ENCODE measurements at regions not wholly inside any gene's neighbourhood (a gene's known extent, or its start where the extent isn't known, plus 50 kb on each side); places are given as distances from the start of the nearest gene placed in this dataset.

GRCh38 chr13:76470991-76471390 lies 415.2 kb downstream of the KCTD12 start:
- intact Hi-C loops (cut with DNase I; ENCODE audit: low total_unique reads), result loop anchor here (10.0 kb wide), 1 partner anchor 596 kb away; no protein-coding TSS in a partner anchor
- WGBS, 2 donors, result 65 to 70% methylated on average over 6 of the region's 6 CpGs

DNA sequence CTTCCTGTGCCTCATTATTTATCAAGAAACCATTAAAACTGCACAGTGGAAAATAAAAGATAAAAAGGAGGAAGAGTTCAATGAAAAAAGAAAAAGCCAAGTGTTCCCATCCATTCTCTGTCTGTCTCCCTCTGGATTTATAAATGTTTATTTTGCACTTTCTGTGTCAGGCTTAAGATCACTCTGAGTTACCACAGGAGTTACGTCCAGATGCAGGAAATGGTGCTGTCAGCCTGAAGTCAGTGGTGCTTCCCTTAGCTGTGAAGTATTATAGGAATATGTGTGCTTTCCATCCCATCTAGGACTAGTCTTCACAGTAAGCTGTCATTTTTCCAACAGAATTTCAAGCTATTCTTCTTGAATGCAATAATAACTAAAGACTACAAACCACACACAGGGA lies 420.2 kb downstream of the KCTD12 start:
- Histone ChIP-seq H3K4me3 (no peak overlapping the region), H3K4me1 (peaks cover 16% of the 10 kb centered on the region), H3K27me3 (no peaks in the 10 kb centered on the region), H3K27ac (no peak overlapping the region), H3K36me3 (ENCODE audit: low read depth, missing control alignments) (no peaks in the 10 kb centered on the region), H3K9me3 (no peaks in the 10 kb centered on the region)
- TF ChIP-seq POLR2A (IDR thresholded peaks at IDR 0.05), result no peak
- TF ChIP-seq, protein P1, sequence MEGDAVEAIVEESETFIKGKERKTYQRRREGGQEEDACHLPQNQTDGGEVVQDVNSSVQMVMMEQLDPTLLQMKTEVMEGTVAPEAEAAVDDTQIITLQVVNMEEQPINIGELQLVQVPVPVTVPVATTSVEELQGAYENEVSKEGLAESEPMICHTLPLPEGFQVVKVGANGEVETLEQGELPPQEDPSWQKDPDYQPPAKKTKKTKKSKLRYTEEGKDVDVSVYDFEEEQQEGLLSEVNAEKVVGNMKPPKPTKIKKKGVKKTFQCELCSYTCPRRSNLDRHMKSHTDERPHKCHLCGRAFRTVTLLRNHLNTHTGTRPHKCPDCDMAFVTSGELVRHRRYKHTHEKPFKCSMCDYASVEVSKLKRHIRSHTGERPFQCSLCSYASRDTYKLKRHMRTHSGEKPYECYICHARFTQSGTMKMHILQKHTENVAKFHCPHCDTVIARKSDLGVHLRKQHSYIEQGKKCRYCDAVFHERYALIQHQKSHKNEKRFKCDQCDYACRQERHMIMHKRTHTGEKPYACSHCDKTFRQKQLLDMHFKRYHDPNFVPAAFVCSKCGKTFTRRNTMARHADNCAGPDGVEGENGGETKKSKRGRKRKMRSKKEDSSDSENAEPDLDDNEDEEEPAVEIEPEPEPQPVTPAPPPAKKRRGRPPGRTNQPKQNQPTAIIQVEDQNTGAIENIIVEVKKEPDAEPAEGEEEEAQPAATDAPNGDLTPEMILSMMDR (IDR thresholded peaks at IDR 0.05), result no peak
- WGBS, 2 donors, result 41 to 42% methylated on average over 1 of the region's 1 CpG
- intact Hi-C loops (cut with DNase I; ENCODE audit: low total_unique reads), result no loop called here
- DNase-seq, result no peak

More at GRCh38 chr13:76470991-76471390, 415.2 kb downstream of the KCTD12 start:
- DNase-seq, result no peak
- H3K4me3 ChIP-seq, result no peak overlapping the region
- H3K4me1 ChIP-seq, result peaks cover 5% of the 10 kb centered on the region
- H3K27me3 ChIP-seq, result no peaks in the 10 kb centered on the region
- no peaks in the 10 kb centered on the region for H3K9me3 ChIP-seq
- peak overlapping the region; percentile 37 to 38 for H3K27ac ChIP-seq
- TF ChIP-seq, protein P1 (IDR thresholded peaks at IDR 0.05), result no peak
- H3K36me3 ChIP-seq (ENCODE audit: low read depth, missing control alignments), result no peaks in the 10 kb centered on the region

DNA sequence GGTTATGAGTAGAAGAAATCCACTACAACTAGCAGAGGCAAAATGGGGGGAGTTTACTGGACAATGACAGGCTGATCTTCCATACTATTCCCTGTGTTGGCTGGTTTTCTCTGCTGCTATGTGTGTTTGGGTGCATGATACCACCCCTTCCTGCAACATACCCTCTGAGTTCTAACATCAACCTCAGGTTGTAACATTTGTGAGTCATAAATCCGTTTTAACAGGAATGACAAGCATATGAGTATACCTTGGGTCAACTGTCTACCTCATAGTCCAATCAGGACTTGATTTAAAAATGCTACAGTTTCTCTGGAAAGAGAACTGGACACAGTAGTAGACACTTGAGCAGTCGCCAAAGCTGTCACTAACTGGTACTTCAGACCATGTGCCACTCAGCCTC lies 422.9 kb downstream of the KCTD12 start:
- H3K4me1 ChIP-seq, result peaks cover 31% of the 10 kb centered on the region
- WGBS, 2 donors, result 81 to 98% methylated on average over 2 of the region's 2 CpGs
- no peaks in the 10 kb centered on the region for H3K36me3 ChIP-seq (ENCODE audit: low read depth, missing control alignments)
- no peaks in the 10 kb centered on the region for H3K9me3 ChIP-seq
- intact Hi-C loops (cut with DNase I; ENCODE audit: low total_unique reads), result no loop called here
- no peak overlapping the region for H3K27ac ChIP-seq
- no peak overlapping the region for H3K4me3 ChIP-seq
- TF ChIP-seq, protein P1 (IDR thresholded peaks at IDR 0.05), result no peak
- no peak for TF ChIP-seq POLR2A (IDR thresholded peaks at IDR 0.05)
- no peaks in the 10 kb centered on the region for H3K27me3 ChIP-seq
- no peak for DNase-seq

DNA sequence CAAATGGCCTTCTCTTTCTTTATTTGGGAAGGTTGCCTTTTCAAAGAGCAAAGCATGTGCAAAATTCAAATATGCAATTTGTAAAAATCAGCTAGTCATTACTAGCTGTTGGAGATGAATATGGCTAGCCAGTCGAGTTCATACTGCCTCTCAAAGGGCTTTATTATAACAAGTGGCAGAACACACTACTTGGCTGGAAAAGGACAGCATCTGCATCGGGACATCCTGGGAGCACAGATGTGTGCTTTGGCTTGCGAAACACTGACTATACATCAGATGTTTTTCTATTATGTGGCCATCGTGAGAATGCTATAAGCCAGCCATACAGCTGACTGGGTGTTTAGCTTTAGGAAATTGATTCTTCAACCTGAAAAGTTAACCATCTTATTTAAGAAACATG lies 424.2 kb downstream of the KCTD12 start:
- Histone ChIP-seq H3K4me1 (peaks cover 31% of the 10 kb centered on the region), H3K4me3 (no peak overlapping the region), H3K36me3 (ENCODE audit: low read depth, missing control alignments) (no peaks in the 10 kb centered on the region), H3K27ac (peak overlapping the region in 1 of 2 donors; percentile 70), H3K9me3 (no peaks in the 10 kb centered on the region), H3K27me3 (no peaks in the 10 kb centered on the region)
- no peak for TF ChIP-seq POLR2A (IDR thresholded peaks at IDR 0.05)
- TF ChIP-seq, protein P1 (IDR thresholded peaks at IDR 0.05), result no peak
- 50 to 54% methylated on average over 4 of the region's 4 CpGs for WGBS, 2 donors
- no peak for DNase-seq
- intact Hi-C loops (cut with DNase I; ENCODE audit: low total_unique reads), result no loop called here

GRCh38 chr13:76461484-76461883 lies 424.7 kb downstream of the KCTD12 start:
- H3K4me3 ChIP-seq, result no peak overlapping the region
- no peaks in the 10 kb centered on the region for H3K9me3 ChIP-seq
- H3K27me3 ChIP-seq, result no peaks in the 10 kb centered on the region
- WGBS, 2 donors, result 90 to 100% methylated on average over 1 of the region's 1 CpG
- H3K27ac ChIP-seq, result peak overlapping the region in 1 of 2 donors; percentile 70
- intact Hi-C loops (cut with DNase I; ENCODE audit: low total_unique reads), result no loop called here
- H3K4me1 ChIP-seq, result peaks cover 31% of the 10 kb centered on the region
- no peak for DNase-seq
- H3K36me3 ChIP-seq (ENCODE audit: low read depth, missing control alignments), result no peaks in the 10 kb centered on the region
- TF ChIP-seq, protein P1 (IDR thresholded peaks at IDR 0.05), result no peak
- no peak for TF ChIP-seq POLR2A (IDR thresholded peaks at IDR 0.05)

Data from testis (tissue), 2 donors.